ENCODE measurements at regions not wholly inside any gene's neighbourhood (a gene's known extent, or its start where the extent isn't known, plus 50 kb on each side); places are given as distances from the start of the nearest gene placed in this dataset.
A peak's percentile ranks its signal among the peaks of the same experiment; 100 is the strongest.

GRCh38 chr1:59034925-59035324 lies 251.1 kb upstream of the JUN start:
- H3K27me3 ChIP-seq = no peaks in the 10 kb centered on the region
- intact Hi-C loops (cut with DNase I) = no loop called here
- WGBS (ENCODE audit: insufficient coverage, low coverage, low lambda C conversion rate, missing lambda C conversion rate) = 81% methylated on average over 9 of the region's 10 CpGs
- no peak for ATAC-seq
- no peaks in the 10 kb centered on the region for H3K4me1 ChIP-seq
- H3K9me3 ChIP-seq = no peaks in the 10 kb centered on the region
- no peak overlapping the region for H3K27ac ChIP-seq
- TF ChIP-seq POLR2A (IDR thresholded peaks at IDR 0.05) (no peak), CTCF (IDR thresholded peaks at IDR 0.05) (no peak)
- no peak overlapping the region for H3K4me3 ChIP-seq
- no peak for DNase-seq
- H3K36me3 ChIP-seq = no peaks in the 10 kb centered on the region

GRCh38 chr1:59039551-59039950 lies 255.7 kb upstream of the JUN start:
- DNase-seq = peak in 1 of 3 donors; percentile 4

GRCh38 chr1:59040486-59040885 lies 256.4 kb upstream of the FGGY start:
- Histone ChIP-seq H3K27ac (no peak overlapping the region), H3K36me3 (no peaks in the 10 kb centered on the region), H3K27me3 (no peaks in the 10 kb centered on the region), H3K4me1 (peaks cover 0 to 23% (median 8%) of the 10 kb centered on the region in 4 donors), H3K9me3 (no peaks in the 10 kb centered on the region), H3K4me3 (no peak overlapping the region)
- WGBS (ENCODE audit: insufficient coverage, low coverage, low lambda C conversion rate, missing lambda C conversion rate) = 96% methylated on average over 2 of the region's 2 CpGs
- TF ChIP-seq POLR2A (IDR thresholded peaks at IDR 0.05) (no peak), CTCF (IDR thresholded peaks at IDR 0.05) (no peak)
- DNase-seq = no peak
- intact Hi-C loops (cut with DNase I) = loop anchor here in 1 of 2 donors (10.0 kb wide), 1 partner anchor 146 kb away; no protein-coding TSS in a partner anchor
- ATAC-seq = no peak

More at GRCh38 chr1:59039551-59039950, 255.7 kb upstream of the JUN start:
- intact Hi-C loops (cut with DNase I) = no loop called here
- no peaks in the 10 kb centered on the region for H3K36me3 ChIP-seq
- H3K4me1 ChIP-seq = peaks cover 0 to 14% (median 5%) of the 10 kb centered on the region in 4 donors
- no peak overlapping the region for H3K27ac ChIP-seq
- TF ChIP-seq POLR2A (IDR thresholded peaks at IDR 0.05) = no peak
- TF ChIP-seq CTCF (IDR thresholded peaks at IDR 0.05) = no peak
- no peak for ATAC-seq
- 88% methylated on average over 5 of the region's 5 CpGs for WGBS (ENCODE audit: insufficient coverage, low coverage, low lambda C conversion rate, missing lambda C conversion rate)
- H3K9me3 ChIP-seq = no peaks in the 10 kb centered on the region
- no peak overlapping the region for H3K4me3 ChIP-seq
- H3K27me3 ChIP-seq = no peaks in the 10 kb centered on the region

GRCh38 chr1:59041646-59042277 lies 255.1 kb upstream of the FGGY start:
- no peaks in the 10 kb centered on the region for H3K36me3 ChIP-seq
- H3K4me3 ChIP-seq = no peak overlapping the region
- peak in 1 of 3 donors; percentile 25 for DNase-seq
- ATAC-seq = no peak
- intact Hi-C loops (cut with DNase I) = loop anchor here in 1 of 2 donors (10.0 kb wide), 1 partner anchor 147 kb away; no protein-coding TSS in a partner anchor
- peaks cover 0 to 23% (median 8%) of the 10 kb centered on the region in 4 donors for H3K4me1 ChIP-seq
- H3K9me3 ChIP-seq = no peaks in the 10 kb centered on the region
- TF ChIP-seq CTCF (IDR thresholded peaks at IDR 0.05) = no peak
- no peak for TF ChIP-seq POLR2A (IDR thresholded peaks at IDR 0.05)
- no peaks in the 10 kb centered on the region for H3K27me3 ChIP-seq
- WGBS (ENCODE audit: insufficient coverage, low coverage, low lambda C conversion rate, missing lambda C conversion rate) = 73% methylated on average over 5 of the region's 5 CpGs
- no peak overlapping the region for H3K27ac ChIP-seq
